NCI-H2196 (cell line): ENCODE measurements at regions not wholly inside any gene's neighbourhood (a gene's known extent, or its start where the extent isn't known, plus 50 kb on each side); places are given as distances from the start of the nearest gene placed in this dataset.

ENCODE experiments used
- DNase-seq: peaks from one replicate; lab custom pipeline; 2025; ENCODE audit not compliant: unreplicated experiment; lab: John Stamatoyannopoulos, UW

DNA sequence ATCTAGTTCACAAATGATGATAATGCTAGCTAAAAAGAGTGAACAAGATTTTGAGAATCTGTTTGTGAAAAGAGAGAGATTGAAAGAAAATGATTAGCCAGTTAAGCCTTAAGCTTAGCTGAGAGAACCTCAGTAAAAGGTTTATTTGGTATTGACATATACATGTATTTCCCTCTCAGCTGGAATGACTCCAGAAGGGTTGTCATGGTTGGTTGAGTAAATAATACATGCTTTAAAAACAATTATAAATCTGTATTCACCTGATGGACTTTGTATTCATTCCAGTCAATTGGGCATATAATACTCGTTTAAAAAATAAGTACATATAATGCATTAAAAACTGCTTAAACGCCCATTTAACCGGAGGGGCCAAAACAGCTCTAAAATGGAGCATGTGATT lies 181.4 kb downstream of the GRB14 start:
- DNase-seq: no peak

DNA sequence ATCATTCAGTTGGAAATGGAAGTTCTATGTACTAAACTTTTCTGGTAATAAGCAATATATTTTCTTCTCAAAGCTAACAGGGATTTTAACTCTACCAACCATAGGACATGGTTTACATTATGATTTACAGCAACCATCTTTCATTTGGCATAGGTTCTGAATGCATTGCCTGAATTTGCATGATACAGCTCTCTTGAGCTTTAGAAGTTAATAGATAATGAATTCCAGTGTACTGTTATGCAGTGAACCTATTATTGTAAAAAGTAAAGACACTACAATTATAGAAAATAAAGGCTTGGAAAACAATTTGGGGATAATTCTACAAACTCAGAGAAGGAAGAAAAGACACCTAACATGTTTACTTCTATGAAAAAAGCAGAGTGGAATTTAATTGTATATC lies 182.0 kb downstream of the GRB14 start:
- no peak for DNase-seq

DNA sequence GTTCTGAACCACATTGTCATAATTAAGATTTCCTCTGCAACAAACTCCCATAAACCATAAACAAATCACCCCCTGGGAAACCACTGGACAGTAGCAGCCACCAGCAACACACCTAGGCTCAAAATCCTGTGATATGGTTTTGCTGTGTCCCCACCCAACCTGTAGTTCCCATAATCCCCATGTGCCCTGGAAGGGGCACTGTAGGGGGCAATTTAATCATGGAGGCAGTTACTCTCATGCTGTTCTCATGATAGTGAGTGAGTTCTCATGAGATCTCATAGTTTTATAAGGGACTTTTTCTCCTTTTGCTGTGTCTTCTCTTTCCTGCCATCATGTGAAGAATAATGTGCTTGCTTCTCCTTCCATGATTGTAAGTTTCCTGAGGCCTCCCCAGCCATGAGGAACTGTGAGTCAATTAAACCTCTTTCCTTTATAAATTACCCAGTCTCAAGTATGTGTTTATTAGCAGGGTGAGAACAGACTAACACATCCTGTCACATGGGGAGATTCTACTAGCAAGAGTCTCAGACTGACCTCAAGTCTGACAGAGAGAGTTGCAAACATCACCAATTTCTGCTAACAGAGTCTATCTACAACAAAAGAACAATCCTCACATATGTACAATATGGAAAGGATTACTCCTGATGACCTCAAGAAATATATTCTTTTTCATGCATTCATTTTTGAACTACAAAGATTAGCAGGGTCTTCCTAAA lies 182.6 kb downstream of the GRB14 start:
- no peak for DNase-seq

DNA sequence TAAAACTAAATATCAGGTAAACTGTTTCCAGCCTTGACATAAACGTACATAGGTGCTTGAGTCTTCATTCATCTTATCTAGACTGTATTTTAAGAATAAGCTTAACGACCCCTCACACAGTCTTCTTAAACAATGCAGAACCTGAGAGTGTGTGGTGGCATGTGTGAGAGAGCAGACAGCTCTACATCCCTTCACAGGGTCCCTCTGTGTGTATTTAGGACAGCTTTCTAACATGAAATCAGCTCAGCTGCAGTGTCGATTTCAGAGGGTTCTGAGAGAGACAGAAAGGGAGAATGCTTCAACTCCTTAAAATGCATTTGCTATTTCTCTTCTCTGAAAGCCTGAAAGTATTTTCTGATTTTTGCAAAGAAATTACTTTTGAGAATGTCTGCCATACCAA lies 185.2 kb downstream of the GRB14 start:
- DNase-seq: no peak

DNA sequence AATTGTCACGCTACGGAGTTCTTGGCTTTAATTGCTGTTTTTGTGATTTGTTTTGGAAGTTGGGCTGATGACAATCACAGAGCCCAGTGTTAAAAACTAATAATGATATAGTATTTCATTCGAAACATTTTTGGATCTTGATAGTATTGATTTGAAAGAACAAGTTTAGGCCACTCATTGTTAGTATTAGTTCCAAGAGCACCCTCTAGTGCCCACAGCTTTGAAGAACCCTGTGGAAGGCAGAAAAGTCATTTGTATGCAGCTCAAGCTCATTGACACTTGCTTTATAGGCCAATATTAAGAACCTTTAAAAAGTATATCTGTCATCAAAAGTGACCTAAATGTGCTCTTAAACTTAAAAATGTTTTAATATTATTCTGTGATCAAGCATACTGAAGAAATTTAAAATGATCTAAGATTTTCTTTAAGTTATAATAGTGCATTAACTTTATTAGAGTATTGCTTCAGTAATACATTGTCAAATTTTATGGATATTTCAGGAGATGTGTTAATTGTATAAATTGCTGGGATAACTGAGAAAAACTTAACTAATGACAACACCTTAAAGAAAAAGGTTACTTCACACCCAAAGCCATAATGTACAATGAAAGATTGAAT lies 191.0 kb downstream of the GRB14 start:
- peak; percentile 36 for DNase-seq

DNA sequence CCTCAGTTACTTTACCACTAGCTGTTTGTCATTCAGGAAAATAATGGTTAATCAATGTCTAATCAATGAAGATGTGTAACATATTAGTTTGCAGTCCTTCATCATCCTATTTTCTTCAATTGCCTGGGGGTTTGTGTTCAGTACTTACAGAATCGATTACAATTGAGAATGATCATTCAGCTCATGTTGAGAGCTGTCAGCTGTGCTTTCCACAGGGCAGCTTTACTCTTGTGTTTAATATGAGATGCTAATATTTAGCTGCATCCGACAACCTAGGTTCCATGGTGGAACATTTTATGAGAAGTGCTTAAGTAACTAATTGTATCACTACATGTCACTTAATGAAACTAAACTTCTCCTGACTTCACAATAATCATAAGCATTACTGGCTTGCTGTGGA lies 191.9 kb downstream of the GRB14 start:
- DNase-seq: no peak

DNA sequence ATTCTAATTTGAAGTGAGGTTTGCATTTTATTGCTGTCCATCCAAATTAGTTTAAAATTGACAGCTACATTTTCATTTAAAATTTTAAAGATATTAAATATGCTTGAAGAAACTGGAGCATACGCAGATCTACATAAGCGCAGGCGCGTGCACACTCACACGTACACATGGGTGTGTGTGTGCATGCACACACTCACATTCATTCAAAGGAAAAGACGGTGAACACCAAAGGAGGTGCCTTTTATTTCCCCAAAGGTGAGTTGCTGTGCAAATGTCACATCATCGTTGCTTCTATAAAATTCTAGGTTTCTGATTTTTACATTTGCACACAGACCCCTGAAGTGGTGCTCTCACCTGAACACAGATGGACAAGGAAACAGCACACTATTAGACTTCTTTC lies 194.2 kb downstream of the GRB14 start:
- no peak for DNase-seq

DNA sequence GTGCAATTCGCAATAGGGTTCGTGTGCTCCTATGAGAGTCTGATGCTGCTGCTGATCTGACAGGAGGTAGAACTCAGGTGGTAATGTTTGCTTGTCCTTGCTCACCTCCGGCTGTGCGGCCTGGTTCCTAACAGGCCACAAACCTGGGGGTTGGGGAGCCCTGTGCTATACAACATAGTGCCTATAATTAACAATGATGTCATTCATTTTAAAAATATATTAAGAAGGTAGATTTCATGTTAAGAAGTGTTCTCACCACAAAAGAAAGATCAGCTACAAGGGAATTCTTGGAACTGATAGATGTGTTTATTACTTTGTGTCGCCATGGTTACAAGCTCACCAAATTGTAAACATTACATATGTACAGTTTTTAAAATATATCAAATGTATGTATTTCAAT lies 200.5 kb downstream of the GRB14 start:
- DNase-seq: no peak

DNA sequence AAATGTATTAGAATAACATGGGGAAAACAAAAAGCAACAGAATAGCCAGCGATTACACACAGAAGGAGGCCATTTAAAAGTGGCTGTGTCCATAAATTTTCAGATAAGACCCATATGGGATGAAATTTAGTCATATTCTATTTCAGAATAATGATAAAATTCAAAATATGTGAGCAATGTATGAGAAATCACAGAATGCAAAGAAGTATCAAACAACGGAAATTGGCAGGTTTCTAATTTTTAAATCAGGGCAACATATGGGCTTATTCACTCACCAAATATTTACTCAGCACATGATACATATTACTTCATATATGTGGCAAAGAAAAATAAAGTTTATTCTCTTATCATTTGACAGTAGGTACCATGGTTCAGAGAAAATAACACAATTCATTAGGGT lies 208.5 kb downstream of the GRB14 start:
- no peak for DNase-seq

DNA sequence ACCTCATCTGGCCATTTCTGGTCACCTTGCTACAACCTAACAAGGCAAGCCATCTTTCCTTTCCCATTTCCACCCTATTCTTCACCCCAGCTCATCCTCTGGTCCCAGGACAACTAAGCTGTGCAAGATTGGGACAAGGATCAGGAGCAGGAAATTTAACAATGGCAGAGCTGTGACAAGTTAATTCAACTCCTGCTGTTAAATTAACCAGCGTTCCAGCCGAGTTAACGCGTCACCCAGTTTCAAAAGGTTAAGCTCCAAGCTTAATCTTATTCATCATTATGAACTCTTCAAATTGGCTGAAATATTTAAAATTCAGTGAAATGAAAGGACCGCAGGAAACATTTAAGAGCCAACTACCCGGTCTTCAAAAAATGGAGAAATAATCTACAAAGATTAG lies 231.9 kb downstream of the GRB14 start:
- no peak for DNase-seq

DNA sequence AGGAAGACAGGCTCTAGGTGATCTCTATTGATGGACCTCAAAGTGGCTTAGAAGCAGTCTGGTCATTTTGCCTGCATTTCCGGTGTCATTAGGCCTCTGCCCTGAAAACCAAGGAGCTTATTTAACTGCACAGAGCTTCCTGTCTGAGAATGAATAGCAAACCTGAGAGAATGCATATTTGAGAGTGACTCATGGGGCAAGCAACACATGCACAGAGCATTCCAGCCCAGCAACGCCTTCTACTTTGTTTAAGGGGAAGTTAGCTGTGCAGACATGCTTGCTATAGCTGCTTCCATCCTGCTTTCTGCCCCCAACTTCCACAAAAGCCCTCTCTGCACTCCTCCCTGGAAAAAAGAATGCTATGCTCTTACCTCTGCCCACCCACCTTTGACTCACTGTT lies 232.8 kb downstream of the GRB14 start:
- DNase-seq: no peak

DNA sequence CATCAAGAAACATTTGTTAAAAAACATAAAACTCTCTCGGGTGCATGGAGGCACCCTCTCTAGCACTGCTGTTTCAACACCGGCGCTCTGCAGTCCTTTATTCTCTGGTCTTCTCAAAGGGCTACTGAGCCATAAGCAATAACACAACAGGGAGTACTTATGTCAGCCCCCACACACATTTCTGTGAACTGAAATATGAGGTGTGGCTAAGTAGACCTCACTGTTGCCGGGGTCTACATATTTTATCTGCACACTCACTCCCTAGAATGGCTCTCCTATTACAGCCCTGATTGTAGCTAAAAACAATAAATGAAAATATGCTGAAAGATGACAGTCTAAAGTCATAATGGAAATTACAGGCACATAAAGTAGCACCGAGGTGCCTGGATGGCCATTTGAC lies 235.1 kb downstream of the GRB14 start:
- no peak for DNase-seq

DNA sequence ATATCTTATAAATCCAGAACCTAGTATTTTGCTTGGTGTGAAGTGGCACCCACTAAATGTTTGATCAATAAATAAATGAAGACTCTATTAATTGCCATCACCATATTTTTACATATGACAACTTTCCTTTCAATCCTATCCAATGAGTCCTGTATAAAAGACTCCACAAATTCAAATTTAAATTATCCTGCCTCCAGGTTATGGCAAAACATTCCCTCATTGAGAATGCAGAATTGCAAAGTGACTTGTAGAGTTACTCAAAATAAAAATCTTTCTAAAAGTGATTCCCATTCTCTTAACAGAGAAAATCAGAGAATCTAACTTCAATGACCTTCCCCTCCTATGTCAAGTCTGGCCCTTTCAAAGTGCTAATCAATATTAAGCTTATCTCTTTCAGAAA lies 236.8 kb downstream of the GRB14 start:
- DNase-seq: no peak

DNA sequence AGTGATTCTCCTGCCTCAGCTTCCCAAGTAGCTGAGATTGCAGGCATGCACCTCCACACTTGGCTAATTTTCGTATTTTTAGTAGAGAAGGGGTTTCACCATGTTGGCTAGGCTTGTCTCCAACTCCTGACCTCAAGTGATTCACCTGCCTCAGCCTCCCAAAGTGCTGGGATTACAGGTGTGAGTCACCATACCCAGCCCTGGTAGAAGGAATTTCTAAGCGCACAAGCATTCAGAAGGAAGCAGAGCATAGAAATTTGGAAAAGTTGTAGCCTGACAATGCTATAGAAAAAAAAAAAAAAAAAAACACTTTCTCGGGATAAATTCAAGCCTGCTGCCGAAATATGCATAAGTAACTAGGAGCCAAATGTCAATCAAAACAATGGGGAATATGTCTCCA lies 249.4 kb downstream of the GRB14 start:
- DNase-seq: no peak

DNA sequence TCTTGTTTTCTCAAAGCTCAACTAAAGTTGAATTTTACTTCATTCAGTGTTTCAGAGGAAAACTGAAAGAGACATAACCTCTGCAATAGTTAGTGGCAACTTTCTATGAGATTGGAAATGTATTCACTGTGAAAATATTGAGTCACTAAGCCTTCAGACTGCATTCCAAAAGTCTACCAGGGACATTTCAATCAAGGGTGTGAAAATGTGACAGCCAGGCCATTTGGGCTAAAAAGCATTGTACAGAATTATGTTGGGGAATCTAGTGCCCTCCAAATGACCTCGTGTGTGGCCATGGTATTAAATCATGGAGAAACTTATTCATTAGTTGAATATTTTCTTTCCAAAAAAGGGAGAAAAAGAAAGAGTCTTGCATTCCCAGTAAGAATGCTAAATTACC lies 251.9 kb downstream of the GRB14 start:
- no peak for DNase-seq

DNA sequence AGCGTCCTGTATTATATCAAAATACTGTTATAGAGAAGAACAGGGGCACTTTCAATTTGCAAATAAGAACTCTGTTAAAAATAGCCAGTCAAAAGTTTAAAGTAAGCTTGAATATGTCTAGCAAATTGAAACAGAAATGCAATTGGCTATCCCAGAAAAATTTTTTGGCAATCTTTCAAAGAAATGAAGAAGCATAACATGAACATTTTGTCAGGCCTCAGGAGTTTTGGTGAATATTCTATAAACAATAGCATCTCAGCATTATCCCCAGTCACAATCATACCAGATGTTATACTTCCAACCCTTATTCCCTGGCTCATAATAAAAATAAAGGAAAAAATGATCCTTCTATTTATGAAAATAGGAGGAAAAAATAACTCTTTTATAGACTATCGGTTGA lies 252.4 kb downstream of the GRB14 start:
- DNase-seq: no peak

DNA sequence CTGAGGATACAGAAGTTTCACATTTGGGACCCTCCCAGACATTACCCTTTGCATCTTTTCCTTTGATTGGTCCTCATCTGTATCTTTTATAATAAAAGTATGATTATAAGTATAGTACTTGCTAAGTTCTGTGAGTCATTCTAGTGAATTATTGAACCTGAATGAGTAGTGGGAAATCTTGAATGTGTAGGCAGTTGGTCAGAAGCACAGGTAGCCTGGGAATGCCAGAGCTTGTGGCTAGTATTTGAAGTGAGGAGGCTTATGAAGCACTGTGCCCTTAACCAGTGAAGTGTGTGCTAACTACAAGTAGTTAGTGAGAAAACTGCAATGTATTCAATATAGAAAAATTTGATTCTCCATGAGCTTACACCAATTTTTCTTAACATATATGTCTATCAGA lies 257.6 kb downstream of the GRB14 start:
- DNase-seq: no peak

DNA sequence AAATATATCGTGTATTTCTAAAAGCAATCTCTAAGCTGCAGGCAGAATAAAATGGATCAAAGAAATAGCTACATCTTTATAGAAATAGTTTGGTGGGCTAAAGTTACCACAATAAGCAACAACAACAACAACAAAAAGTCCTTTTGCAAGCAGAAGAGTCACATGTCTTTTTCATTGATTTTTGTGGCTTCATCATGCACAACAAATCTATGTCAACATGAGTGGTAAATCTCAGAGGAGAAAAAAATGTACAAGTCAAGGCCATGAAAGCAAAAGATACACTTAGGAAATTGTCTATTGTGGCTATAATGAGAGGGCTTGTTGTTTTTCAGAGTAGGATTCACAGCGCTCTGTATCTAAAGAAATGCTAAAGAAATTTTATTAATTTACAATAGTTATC lies 269.7 kb downstream of the GRB14 start:
- DNase-seq: no peak

DNA sequence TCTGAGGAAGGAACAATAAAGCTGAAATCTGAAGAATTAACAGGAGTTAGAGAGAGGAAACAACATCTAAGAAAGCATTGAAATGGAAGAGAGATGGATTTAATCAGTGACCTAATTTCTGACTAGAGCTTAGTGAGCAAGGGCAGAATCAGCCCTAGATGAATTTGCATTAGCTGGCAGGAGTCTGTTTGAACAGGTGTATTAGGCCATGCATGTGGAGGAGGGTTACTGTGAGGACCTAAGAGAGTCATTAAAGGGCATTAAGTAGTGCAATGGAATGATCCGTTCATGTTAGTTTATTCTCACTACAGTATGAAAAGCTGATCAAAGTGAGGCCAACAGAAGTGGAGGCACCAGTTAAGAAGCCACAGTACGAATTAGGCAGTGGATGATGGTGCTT lies 285.3 kb downstream of the GRB14 start:
- no peak for DNase-seq

DNA sequence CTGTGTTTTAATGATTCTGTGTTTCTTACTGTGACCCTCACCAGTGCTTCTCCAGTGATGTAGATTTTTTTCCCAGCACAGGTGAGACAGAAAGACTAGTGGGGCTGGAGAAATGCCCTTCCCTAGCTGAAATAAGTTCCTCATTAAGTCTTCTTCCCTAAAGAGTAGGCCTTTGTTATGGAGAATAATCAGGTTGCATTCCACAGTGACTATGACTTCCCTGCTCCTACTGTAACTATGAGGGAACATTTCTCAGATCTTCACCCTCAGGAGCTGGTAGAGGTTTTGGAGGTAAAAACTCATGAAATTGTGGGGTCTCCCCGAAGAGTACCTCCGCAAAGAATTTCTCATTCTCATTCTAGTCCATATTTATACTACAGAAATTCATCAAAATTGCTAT lies 286.2 kb downstream of the GRB14 start:
- DNase-seq: no peak

DNA sequence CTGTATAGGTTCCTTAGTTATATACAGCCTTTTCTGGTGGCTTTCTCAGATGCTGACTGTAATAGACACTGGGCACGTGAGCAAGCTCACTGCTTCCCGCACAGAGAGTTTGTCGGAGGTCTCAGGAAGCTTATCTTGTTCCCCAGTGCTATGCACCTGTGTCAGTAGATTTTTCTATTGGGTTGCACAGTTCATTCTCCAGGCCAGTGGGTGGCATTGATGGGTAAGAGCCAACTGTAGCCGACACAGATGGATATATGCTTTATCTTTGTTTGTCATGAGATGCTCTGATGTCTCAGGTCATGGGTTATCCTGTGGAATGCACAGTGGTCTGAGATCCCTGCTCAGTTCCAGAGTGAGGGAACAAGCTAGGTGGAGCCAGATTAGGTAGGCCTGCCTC lies 293.0 kb downstream of the GRB14 start:
- no peak for DNase-seq

DNA sequence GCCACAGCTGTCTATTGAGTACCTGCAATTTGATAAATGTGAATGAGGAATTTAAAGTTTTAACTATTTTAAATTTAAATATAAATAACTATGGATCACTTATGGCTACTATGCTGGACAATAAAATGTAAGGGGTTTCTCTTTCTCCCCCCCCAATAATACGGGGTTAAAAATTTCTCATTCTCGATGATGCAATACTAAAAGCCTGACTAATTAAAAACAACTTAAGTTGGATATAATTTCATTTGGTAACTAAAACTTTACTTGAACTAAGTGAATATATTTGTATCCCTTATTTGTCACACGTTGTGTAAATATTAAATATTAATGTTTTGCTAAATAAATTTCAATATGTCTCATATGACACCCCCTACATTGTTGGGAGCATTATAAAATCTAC lies 297.3 kb downstream of the GRB14 start:
- DNase-seq: no peak

DNA sequence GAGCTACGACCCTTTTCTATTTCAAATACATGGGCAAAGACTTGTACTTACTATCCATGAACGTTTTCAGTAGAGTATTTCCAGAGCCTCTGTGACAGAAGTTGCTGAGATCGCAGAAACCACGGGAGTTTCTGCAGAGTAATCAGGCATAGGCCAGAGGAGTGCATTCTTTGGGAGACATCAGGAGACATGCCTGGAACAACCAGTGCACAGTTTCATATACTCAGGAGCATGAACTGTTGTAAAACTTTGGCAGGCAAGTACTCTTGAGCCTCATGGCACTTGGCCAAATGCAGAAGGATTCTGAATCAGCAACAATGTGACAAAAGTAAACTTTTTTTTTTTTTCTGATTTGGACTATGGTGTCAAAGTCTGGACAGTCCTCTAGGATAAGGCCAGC lies 307.1 kb downstream of the GRB14 start:
- DNase-seq: no peak
